ENCODE measurements at regions not wholly inside any gene's neighbourhood (a gene's known extent, or its start where the extent isn't known, plus 50 kb on each side); places are given as distances from the start of the nearest gene placed in this dataset.

GRCh38 chr13:66113882-66114526, 1116.1 kb downstream of the PCDH9 start:
- no peak overlapping the region for H3K27ac ChIP-seq (ENCODE audit: low read depth in 1 of 2, low read length in 2 of 2)
- WGBS, result 75% methylated on average over 5 of the region's 5 CpGs
- no peak overlapping the region for H3K4me3 ChIP-seq (ENCODE audit: low read depth in 1 of 3, low read length in 3 of 3)
- DNase-seq (ENCODE audit: low spot score), result no peak
- no peaks in the 10 kb centered on the region for H3K36me3 ChIP-seq (ENCODE audit: control insufficient read depth in 4 of 4, insufficient read depth in 3 of 4, low read depth in 1 of 4, low read length in 3 of 4)
- H3K4me1 ChIP-seq (ENCODE audit: control insufficient read depth in 4 of 4, insufficient read depth in 4 of 4, low read length in 3 of 4), result no peaks in the 10 kb centered on the region
- TF ChIP-seq, protein P1, sequence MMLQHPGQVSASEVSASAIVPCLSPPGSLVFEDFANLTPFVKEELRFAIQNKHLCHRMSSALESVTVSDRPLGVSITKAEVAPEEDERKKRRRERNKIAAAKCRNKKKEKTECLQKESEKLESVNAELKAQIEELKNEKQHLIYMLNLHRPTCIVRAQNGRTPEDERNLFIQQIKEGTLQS (IDR thresholded peaks at IDR 0.05), result no peak
- TF ChIP-seq GABPA (IDR thresholded peaks at IDR 0.05 in 1 of 2, conservative IDR thresholded peaks at IDR 0.05 in 1 of 2) (no peak), SP1 (IDR thresholded peaks at IDR 0.05) (no peak), JUND (IDR thresholded peaks at IDR 0.05) (no peak), FOXA2 (IDR thresholded peaks at IDR 0.05) (no peak), EGR1 (IDR thresholded peaks at IDR 0.05; ENCODE audit: low read depth in 2 of 2) (no peak)
- H3K9ac ChIP-seq (ENCODE audit: low read depth in 1 of 2, low read length in 2 of 2), result no peak overlapping the region
- no peaks in the 10 kb centered on the region for H3K9me3 ChIP-seq (ENCODE audit: control insufficient read depth in 4 of 4, low read length in 3 of 4)
- no peaks in the 10 kb centered on the region for H3K27me3 ChIP-seq (ENCODE audit: control insufficient read depth in 4 of 4, insufficient read depth in 4 of 4, low read length in 3 of 4)

DNA sequence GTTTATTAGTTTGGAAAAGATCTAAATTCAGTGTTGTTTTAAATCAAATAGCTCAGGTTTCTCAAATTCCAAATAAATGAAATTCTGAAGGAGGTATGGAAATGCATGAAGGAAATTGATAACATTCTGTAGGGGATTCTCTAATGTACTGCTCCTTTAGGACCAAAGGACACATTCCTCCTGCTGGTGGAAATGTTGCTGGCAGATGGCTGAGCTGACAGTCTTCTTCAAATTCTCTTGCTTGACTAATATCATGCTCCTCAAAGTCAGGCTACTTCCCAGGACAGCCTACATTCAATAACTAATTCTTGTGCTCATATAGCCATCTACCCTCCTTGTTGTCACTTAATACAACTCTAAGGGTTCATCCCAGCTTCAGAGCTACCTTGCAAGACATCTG, 1118.5 kb downstream of the PCDH9 start:
- H3K4me3 ChIP-seq (ENCODE audit: low read depth in 1 of 3, low read length in 3 of 3), result no peak overlapping the region
- no peak for TF ChIP-seq HNF4A (conservative IDR thresholded peaks at IDR 0.05)
- no peak for TF ChIP-seq HNF4G (IDR thresholded peaks at IDR 0.05)
- TF ChIP-seq YY1 (IDR thresholded peaks at IDR 0.05), result no peak
- no peak for TF ChIP-seq JUND (IDR thresholded peaks at IDR 0.05)
- no peak for TF ChIP-seq RXRA (IDR thresholded peaks at IDR 0.05)
- TF ChIP-seq, protein P2, sequence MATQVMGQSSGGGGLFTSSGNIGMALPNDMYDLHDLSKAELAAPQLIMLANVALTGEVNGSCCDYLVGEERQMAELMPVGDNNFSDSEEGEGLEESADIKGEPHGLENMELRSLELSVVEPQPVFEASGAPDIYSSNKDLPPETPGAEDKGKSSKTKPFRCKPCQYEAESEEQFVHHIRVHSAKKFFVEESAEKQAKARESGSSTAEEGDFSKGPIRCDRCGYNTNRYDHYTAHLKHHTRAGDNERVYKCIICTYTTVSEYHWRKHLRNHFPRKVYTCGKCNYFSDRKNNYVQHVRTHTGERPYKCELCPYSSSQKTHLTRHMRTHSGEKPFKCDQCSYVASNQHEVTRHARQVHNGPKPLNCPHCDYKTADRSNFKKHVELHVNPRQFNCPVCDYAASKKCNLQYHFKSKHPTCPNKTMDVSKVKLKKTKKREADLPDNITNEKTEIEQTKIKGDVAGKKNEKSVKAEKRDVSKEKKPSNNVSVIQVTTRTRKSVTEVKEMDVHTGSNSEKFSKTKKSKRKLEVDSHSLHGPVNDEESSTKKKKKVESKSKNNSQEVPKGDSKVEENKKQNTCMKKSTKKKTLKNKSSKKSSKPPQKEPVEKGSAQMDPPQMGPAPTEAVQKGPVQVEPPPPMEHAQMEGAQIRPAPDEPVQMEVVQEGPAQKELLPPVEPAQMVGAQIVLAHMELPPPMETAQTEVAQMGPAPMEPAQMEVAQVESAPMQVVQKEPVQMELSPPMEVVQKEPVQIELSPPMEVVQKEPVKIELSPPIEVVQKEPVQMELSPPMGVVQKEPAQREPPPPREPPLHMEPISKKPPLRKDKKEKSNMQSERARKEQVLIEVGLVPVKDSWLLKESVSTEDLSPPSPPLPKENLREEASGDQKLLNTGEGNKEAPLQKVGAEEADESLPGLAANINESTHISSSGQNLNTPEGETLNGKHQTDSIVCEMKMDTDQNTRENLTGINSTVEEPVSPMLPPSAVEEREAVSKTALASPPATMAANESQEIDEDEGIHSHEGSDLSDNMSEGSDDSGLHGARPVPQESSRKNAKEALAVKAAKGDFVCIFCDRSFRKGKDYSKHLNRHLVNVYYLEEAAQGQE (IDR thresholded peaks at IDR 0.05), result no peak
- no peak for TF ChIP-seq SP1 (IDR thresholded peaks at IDR 0.05)
- no peak for TF ChIP-seq GABPA (IDR thresholded peaks at IDR 0.05 in 1 of 2, conservative IDR thresholded peaks at IDR 0.05 in 1 of 2)
- TF ChIP-seq, protein P1 (IDR thresholded peaks at IDR 0.05), result no peak
- TF ChIP-seq FOXA2 (IDR thresholded peaks at IDR 0.05), result no peak
- no peak for TF ChIP-seq RAD21 (IDR thresholded peaks at IDR 0.05)
- no peak for TF ChIP-seq EGR1 (IDR thresholded peaks at IDR 0.05; ENCODE audit: low read depth in 2 of 2)
- TF ChIP-seq, protein P3, sequence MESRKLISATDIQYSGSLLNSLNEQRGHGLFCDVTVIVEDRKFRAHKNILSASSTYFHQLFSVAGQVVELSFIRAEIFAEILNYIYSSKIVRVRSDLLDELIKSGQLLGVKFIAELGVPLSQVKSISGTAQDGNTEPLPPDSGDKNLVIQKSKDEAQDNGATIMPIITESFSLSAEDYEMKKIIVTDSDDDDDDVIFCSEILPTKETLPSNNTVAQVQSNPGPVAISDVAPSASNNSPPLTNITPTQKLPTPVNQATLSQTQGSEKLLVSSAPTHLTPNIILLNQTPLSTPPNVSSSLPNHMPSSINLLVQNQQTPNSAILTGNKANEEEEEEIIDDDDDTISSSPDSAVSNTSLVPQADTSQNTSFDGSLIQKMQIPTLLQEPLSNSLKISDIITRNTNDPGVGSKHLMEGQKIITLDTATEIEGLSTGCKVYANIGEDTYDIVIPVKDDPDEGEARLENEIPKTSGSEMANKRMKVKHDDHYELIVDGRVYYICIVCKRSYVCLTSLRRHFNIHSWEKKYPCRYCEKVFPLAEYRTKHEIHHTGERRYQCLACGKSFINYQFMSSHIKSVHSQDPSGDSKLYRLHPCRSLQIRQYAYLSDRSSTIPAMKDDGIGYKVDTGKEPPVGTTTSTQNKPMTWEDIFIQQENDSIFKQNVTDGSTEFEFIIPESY (IDR thresholded peaks at IDR 0.05), result no peak
- no peak for TF ChIP-seq NR2F2 (IDR thresholded peaks at IDR 0.05)
- TF ChIP-seq, protein P4, sequence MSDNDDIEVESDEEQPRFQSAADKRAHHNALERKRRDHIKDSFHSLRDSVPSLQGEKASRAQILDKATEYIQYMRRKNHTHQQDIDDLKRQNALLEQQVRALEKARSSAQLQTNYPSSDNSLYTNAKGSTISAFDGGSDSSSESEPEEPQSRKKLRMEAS (IDR thresholded peaks at IDR 0.05), result no peak
- TF ChIP-seq FOXA1 (IDR thresholded peaks at IDR 0.05), result no peak
- no peak for DNase-seq (ENCODE audit: low spot score)
- no peak overlapping the region for H3K27ac ChIP-seq (ENCODE audit: low read depth in 1 of 2, low read length in 2 of 2)
- no peaks in the 10 kb centered on the region for H3K36me3 ChIP-seq (ENCODE audit: control insufficient read depth in 4 of 4, insufficient read depth in 3 of 4, low read depth in 1 of 4, low read length in 3 of 4)
- no peaks in the 10 kb centered on the region for H3K27me3 ChIP-seq (ENCODE audit: control insufficient read depth in 4 of 4, insufficient read depth in 4 of 4, low read length in 3 of 4)
- H3K9ac ChIP-seq (ENCODE audit: low read depth in 1 of 2, low read length in 2 of 2), result no peak overlapping the region
- no peaks in the 10 kb centered on the region for H3K9me3 ChIP-seq (ENCODE audit: control insufficient read depth in 4 of 4, low read length in 3 of 4)
- H3K4me1 ChIP-seq (ENCODE audit: control insufficient read depth in 4 of 4, insufficient read depth in 4 of 4, low read length in 3 of 4), result no peaks in the 10 kb centered on the region

All from liver (tissue), 7 donors.